IMR-90 (cell line): ENCODE measurements at regions not wholly inside any gene's neighbourhood (a gene's known extent, or its start where the extent isn't known, plus 50 kb on each side); places are given as distances from the start of the nearest gene placed in this dataset.

Experiments
- ATAC-seq: fragments of 200-7000 bp; cut with Tn5 transposase; 2 replicates; pipeline ENCODE4 v1.9.1; 2020; ENCODE audit warnings: low read depth, mild to moderate bottlenecking, moderate library complexity
- BruUV-seq: library from RNA; stranded (reverse); fragments of 400-500 nt; replicated peaks from 2 replicates; lab custom pipeline; 2021; lab: Mats Ljungman, UMichigan
- CTCF ChIA-PET: fragments of 300-600 bp; formaldehyde crosslinking; extraction: SDS; loops from one replicate; lab custom pipeline; 2021; ENCODE audit warnings: antibody characterized with exemption; lab: Yijun Ruan, JAX
- POLR2A ChIA-PET: fragments of 300-600 bp; sonication (Branson Sonifier 250); formaldehyde crosslinking; loops from one replicate; lab custom pipeline; 2022; ENCODE audit warnings: antibody characterized with exemption; ENCODE audit not compliant: unreplicated experiment; lab: Charles Lee
- DNase-seq: peaks from one replicate; pipeline ENCODE4 v3.0.0; 2013
- H2AFZ ChIP-seq: replicated peaks from 2 replicates; pipeline ENCODE3; 2013; ENCODE audit warnings: low read length, mild to moderate bottlenecking; ENCODE audit not compliant: poor library complexity
- H2AK5ac ChIP-seq: 2 replicates; pipeline ENCODE4 v1.6.1; 2013; ENCODE audit warnings: low read depth, low read length, inconsistent platforms
- H2AK9ac ChIP-seq: replicated peaks from 2 replicates; pipeline ENCODE3; 2013; ENCODE audit warnings: mild to moderate bottlenecking, low read depth, low read length, moderate library complexity; ENCODE audit not compliant: poor library complexity
- H2BK120ac ChIP-seq: 2 replicates; pipeline ENCODE4 v1.6.1; 2013; ENCODE audit warnings: low read depth, low read length, inconsistent platforms
- H2BK15ac ChIP-seq: 3 replicates; pipeline ENCODE4 v1.6.1; 2013; ENCODE audit warnings: low read depth, low read length, inconsistent platforms
- H2BK20ac ChIP-seq: 2 replicates; pipeline ENCODE4 v1.6.1; 2013; ENCODE audit warnings: low read depth, mild to moderate bottlenecking, inconsistent platforms, low read length, moderate library complexity
- H2BK5ac ChIP-seq: 2 replicates; pipeline ENCODE4 v1.6.1; 2013; ENCODE audit warnings: mild to moderate bottlenecking, low read depth, low read length, inconsistent platforms; ENCODE audit not compliant: poor library complexity, severe bottlenecking
- H3K14ac ChIP-seq: replicated peaks from 2 replicates; pipeline ENCODE4 v1.6.1; 2013; ENCODE audit warnings: low read depth, low read length, inconsistent platforms
- H3K18ac ChIP-seq: 2 replicates; pipeline ENCODE4 v1.6.1; 2013; ENCODE audit warnings: low read depth, low read length, control low read depth
- H3K23ac ChIP-seq: 2 replicates; pipeline ENCODE4 v1.6.1; 2013; ENCODE audit warnings: low read depth, low read length, inconsistent platforms
- H3K27ac ChIP-seq: 2 replicates; pipeline ENCODE4 v1.5.1; 2013; ENCODE audit warnings: mild to moderate bottlenecking, control low read depth, low read length; ENCODE audit not compliant: insufficient read depth
- H3K27me3 ChIP-seq: 2 replicates; pipeline ENCODE4 v1.6.1; 2013; ENCODE audit warnings: low read length; ENCODE audit not compliant: control insufficient read depth, insufficient read depth
- H3K36me3 ChIP-seq: 2 replicates; pipeline ENCODE4 v1.6.1; 2013; ENCODE audit warnings: low read length, mixed read lengths; ENCODE audit not compliant: control insufficient read depth, insufficient read depth
- H3K4ac ChIP-seq: 2 replicates; pipeline ENCODE4 v1.6.1; 2013; ENCODE audit warnings: low read depth, low read length, inconsistent platforms
- H3K4me1 ChIP-seq: 2 replicates; pipeline ENCODE4 v1.6.1; 2013; ENCODE audit warnings: low read length, mixed read lengths; ENCODE audit not compliant: control insufficient read depth, insufficient read depth
- H3K4me2 ChIP-seq: 2 replicates; pipeline ENCODE4 v1.6.1; 2013; ENCODE audit warnings: low read depth, mild to moderate bottlenecking, control low read depth, low read length, moderate library complexity
- H3K4me3 ChIP-seq: 2 replicates; pipeline ENCODE4 v1.5.1; 2013; ENCODE audit warnings: low read depth, mild to moderate bottlenecking, control low read depth, low read length, moderate library complexity; ENCODE audit not compliant: insufficient read depth
- H3K56ac ChIP-seq: 2 replicates; pipeline ENCODE4 v1.6.1; 2013; ENCODE audit warnings: low read length, inconsistent platforms; ENCODE audit not compliant: insufficient read depth; ENCODE audit errors: extremely low read depth
- H3K79me1 ChIP-seq, 2 experiments: 2 replicates each; pipeline ENCODE4 v1.6.1; 2013; ENCODE audit warnings: low read length in 2 of 2, inconsistent platforms in 1 of 2, low read depth in 1 of 2
- H3K9ac ChIP-seq: 2 replicates; pipeline ENCODE4 v1.6.1; 2013; ENCODE audit warnings: low read depth, low read length, control low read depth
- H3K9me1 ChIP-seq: 2 replicates; pipeline ENCODE4 v1.6.1; 2013; ENCODE audit warnings: low read length, inconsistent platforms; ENCODE audit not compliant: insufficient read depth
- H3K9me3 ChIP-seq: 2 replicates; pipeline ENCODE4 v1.6.1; 2013; ENCODE audit warnings: low read length; ENCODE audit not compliant: control insufficient read depth, insufficient read depth
- H4K20me1 ChIP-seq: 2 replicates; pipeline ENCODE4 v1.6.1; 2013; ENCODE audit warnings: low read length, inconsistent platforms; ENCODE audit not compliant: insufficient read depth
- H4K5ac ChIP-seq: 2 replicates; pipeline ENCODE4 v1.6.1; 2013; ENCODE audit warnings: mild to moderate bottlenecking, low read depth, low read length, control low read depth
- H4K8ac ChIP-seq, 2 experiments: 2 replicates each; pipeline ENCODE4 v1.6.1; 2013; ENCODE audit warnings: low read depth in 2 of 2, low read length in 2 of 2, control low read depth in 1 of 2, inconsistent platforms in 1 of 2
- H4K91ac ChIP-seq: 2 replicates; pipeline ENCODE4 v1.6.1; 2013; ENCODE audit warnings: low read depth, low read length, inconsistent platforms; ENCODE audit not compliant: insufficient read depth
- FOS ChIP-seq: fragments of 150-350 bp; IDR thresholded peaks from 2 replicates; pipeline ENCODE4 v1.6.1; 2016; ENCODE audit warnings: low read depth, low read length
- WGBS, 2 experiments: methylation state at CpG; one replicate each; pipeline versions ENCODE4 v1.1.5 to v1.1.7; 2013; ENCODE audit warnings: missing lambda C conversion rate in 2 of 2; ENCODE audit not compliant: insufficient read length in 1 of 2; ENCODE audit errors: extremely low coverage in 2 of 2; 5-methylcytosine and 5-hydroxymethylcytosine counted together
- dilution Hi-C: fragments of 300-500 bp; cut with HindIII; formaldehyde crosslinking; loops from one replicate; pipeline ENCODE4 v1.14.3; 2018; ENCODE audit warnings: low sequenced_read_pairs; ENCODE audit not compliant: unreplicated experiment
- in situ Hi-C: fragments of 300-500 bp; cut with MboI; formaldehyde crosslinking; loops from 3 replicates; pipeline ENCODE4 v1.14.3; 2019; ENCODE audit warnings: low sequenced_read_pairs, inconsistent platforms, mixed read lengths
- intact Hi-C: fragments of 100-400 bp; cut with micrococcal nuclease; formaldehyde crosslinking; loops from 2 replicates; pipeline ENCODE4 v1.10.0; 2022

GRCh38 chr12:74328623-74329022 lies 209.0 kb upstream of the ATXN7L3B start:
- no peak overlapping the region for H2BK20ac ChIP-seq
- intact Hi-C loops (no loop called here), in situ Hi-C loops (no loop called here), dilution Hi-C loops (no loop called here)
- no peak for TF ChIP-seq FOS
- DNase-seq (no peak), ATAC-seq (no peak)
- no peak overlapping the region for H2BK5ac ChIP-seq
- no peaks in the 10 kb centered on the region for H3K9me1 ChIP-seq
- no peaks in the 10 kb centered on the region for H4K20me1 ChIP-seq
- no peak overlapping the region for H2AK5ac ChIP-seq
- no peak overlapping the region for H3K27ac ChIP-seq
- H3K9me3 ChIP-seq, result no peaks in the 10 kb centered on the region
- H2BK15ac ChIP-seq, result no peak overlapping the region
- H3K9ac ChIP-seq, result no peak overlapping the region
- no peak overlapping the region for H3K4me3 ChIP-seq
- H4K91ac ChIP-seq, result no peak overlapping the region
- no peaks in the 10 kb centered on the region for H3K4me1 ChIP-seq
- ChIA-PET POLR2A (no interaction called here), CTCF (no interaction called here)
- H3K14ac ChIP-seq, result no peak overlapping the region
- WGBS, 2 experiments, result no CpG with 5 or more reads among the region's 2 CpGs
- no peaks in the 10 kb centered on the region for H3K79me1 ChIP-seq
- H3K4ac ChIP-seq, result no peak overlapping the region
- no peaks in the 10 kb centered on the region for H3K27me3 ChIP-seq
- H2BK120ac ChIP-seq, result no peak overlapping the region
- BruUV-seq, result no TSS peak
- no peak overlapping the region for H3K56ac ChIP-seq
- H3K18ac ChIP-seq, result no peak overlapping the region
- no peaks in the 10 kb centered on the region for H3K36me3 ChIP-seq
- H3K23ac ChIP-seq, result no peak overlapping the region
- no peak overlapping the region for H4K8ac ChIP-seq
- H3K4me2 ChIP-seq, result no peak overlapping the region
- H4K5ac ChIP-seq, result no peak overlapping the region
- H2AK9ac ChIP-seq, result no peak overlapping the region
- H2AFZ ChIP-seq, result no peak overlapping the region
